Common myeloid progenitor, CD34-positive (primary cell): ENCODE measurements at regions not wholly inside any gene's neighbourhood (a gene's known extent, or its start where the extent isn't known, plus 50 kb on each side); places are given as distances from the start of the nearest gene placed in this dataset.

Experiments
- CTCF ChIA-PET: fragments of 350-600 bp; sonication (Branson Sonifier 250); formaldehyde crosslinking; loops from one replicate; lab custom pipeline; 2021; ENCODE audit warnings: antibody characterized with exemption; lab: Charles Lee
- POLR2A ChIA-PET: fragments of 350-600 bp; sonication (Branson Sonifier 250); formaldehyde crosslinking; loops from one replicate; lab custom pipeline; 2021; ENCODE audit warnings: antibody characterized with exemption; lab: Charles Lee
- DNase-seq, 3 donors: peaks; one replicate each; pipeline versions ENCODE4 v3.0.0 to v3.0.0-alpha.2; 2013
- H3K27ac ChIP-seq, 2 experiments: 1 replicate in 1 of 2; 2 replicates in 1 of 2; pipeline ENCODE4 v1.7.0; 2013; ENCODE audit warnings: inconsistent platforms in 2 of 2, low read length in 2 of 2, mild to moderate bottlenecking in 2 of 2, low read depth in 1 of 2, moderate library complexity in 1 of 2; ENCODE audit not compliant: severe bottlenecking in 2 of 2, insufficient read depth in 1 of 2, poor library complexity in 1 of 2
- H3K27me3 ChIP-seq, 5 experiments: replicated peaks in 2 of 5; 1 replicate in 3 of 5; 2 replicates in 2 of 5; pipeline versions ENCODE4 v1.6.1 to v1.7.0; 2013; ENCODE audit warnings: low read length in 4 of 5, mild to moderate bottlenecking in 2 of 5, moderate library complexity in 2 of 5, inconsistent platforms in 1 of 5; ENCODE audit not compliant: insufficient read depth in 5 of 5, control insufficient read depth in 4 of 5
- H3K36me3 ChIP-seq, 4 experiments: 1 replicate in 2 of 4; 2 replicates in 2 of 4; pipeline versions ENCODE4 v1.6.1 to v1.7.0; 2013; ENCODE audit warnings: low read length in 3 of 4, control low read depth in 1 of 4, mild to moderate bottlenecking in 1 of 4; ENCODE audit not compliant: control insufficient read depth in 4 of 4, insufficient read depth in 4 of 4
- H3K4me1 ChIP-seq, 4 experiments: 1 replicate in 3 of 4; 2 replicates in 1 of 4; pipeline versions ENCODE4 v1.6.1 to v1.7.1; 2013; ENCODE audit warnings: low read length in 3 of 4, mild to moderate bottlenecking in 3 of 4, control low read depth in 1 of 4, inconsistent platforms in 1 of 4, moderate library complexity in 1 of 4; ENCODE audit not compliant: control insufficient read depth in 4 of 4, insufficient read depth in 4 of 4; ENCODE audit errors: control extremely low read depth in 1 of 4
- H3K4me3 ChIP-seq, 7 experiments: 1 replicate in 4 of 7; 2 replicates in 3 of 7; pipeline versions ENCODE4 v1.5.1 to v1.7.0; 2013; ENCODE audit warnings: mild to moderate bottlenecking in 7 of 7, low read length in 6 of 7, moderate library complexity in 6 of 7, inconsistent platforms in 2 of 7, low read depth in 2 of 7, control low read depth in 1 of 7; ENCODE audit not compliant: insufficient read depth in 4 of 7, control insufficient read depth in 1 of 7; ENCODE audit errors: extremely low read depth in 1 of 7
- H3K9me3 ChIP-seq, 5 experiments: 1 replicate in 4 of 5; 2 replicates in 1 of 5; pipeline versions ENCODE4 v1.6.1 to v1.7.1; 2013; ENCODE audit warnings: low read length in 4 of 5, mild to moderate bottlenecking in 2 of 5, inconsistent platforms in 1 of 5, low read depth in 1 of 5, moderate library complexity in 1 of 5; ENCODE audit not compliant: control insufficient read depth in 4 of 5, insufficient read depth in 2 of 5; ENCODE audit errors: control extremely low read depth in 1 of 5
- WGBS: methylation state at CpG from one replicate; pipeline ENCODE4 v1.1.5; 2013; ENCODE audit not compliant: insufficient coverage; 5-methylcytosine and 5-hydroxymethylcytosine counted together

DNA sequence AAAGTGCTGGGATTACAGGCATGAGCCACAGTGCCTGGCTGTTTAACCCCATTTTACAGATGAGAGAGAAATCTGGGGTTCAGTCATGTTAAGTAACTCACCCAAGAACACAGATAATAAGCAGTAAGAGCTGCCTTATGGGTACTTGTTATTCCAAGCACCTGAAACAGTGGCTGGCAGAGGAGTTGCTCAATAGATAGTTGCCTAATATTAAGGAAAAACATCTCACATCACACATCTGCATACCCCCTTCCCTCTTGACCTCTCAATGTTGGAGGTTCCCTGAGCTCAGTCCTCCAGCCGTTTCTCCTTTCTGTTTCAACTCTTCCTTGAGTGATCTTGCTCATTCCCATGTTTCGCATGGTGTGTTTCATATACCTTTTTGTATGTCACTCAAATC, 401.9 kb downstream of the KLF12 start:
- Histone ChIP-seq H3K4me1 (no peaks in the 10 kb centered on the region), H3K4me3 (no peak overlapping the region), H3K27me3 (no peaks in the 10 kb centered on the region), H3K9me3 (no peaks in the 10 kb centered on the region), H3K36me3 (peaks cover 0 to 2% (median 0%) of the 10 kb centered on the region in 4 experiments), H3K27ac (no peak overlapping the region)
- 96% methylated on average over 2 of the region's 2 CpGs for WGBS
- ChIA-PET POLR2A (no interaction called here), CTCF (no interaction called here)
- DNase-seq: no peak

DNA sequence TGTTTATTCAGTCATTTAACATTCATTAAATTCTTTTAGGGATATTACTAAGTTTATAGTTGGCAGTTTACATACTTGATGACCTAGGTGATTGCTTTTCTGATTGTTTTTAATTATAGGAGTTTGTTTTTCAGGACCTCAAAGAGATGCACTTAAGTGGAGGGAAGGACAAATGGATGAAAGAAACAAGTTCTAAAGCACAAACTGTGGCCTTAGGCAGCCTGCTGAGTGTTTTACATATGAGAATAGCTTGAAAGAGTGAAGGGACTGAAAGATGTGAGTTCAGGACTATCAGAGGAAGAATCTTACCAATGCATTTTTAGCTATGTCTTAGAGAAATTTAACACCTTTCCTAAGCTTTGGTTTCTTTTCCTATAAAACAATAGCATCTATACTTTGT, 402.6 kb downstream of the KLF12 start:
- Histone ChIP-seq H3K9me3 (no peaks in the 10 kb centered on the region), H3K36me3 (peaks cover 0 to 2% (median 0%) of the 10 kb centered on the region in 4 experiments), H3K4me1 (no peaks in the 10 kb centered on the region), H3K27me3 (no peaks in the 10 kb centered on the region), H3K4me3 (no peak overlapping the region), H3K27ac (no peak overlapping the region)
- CTCF ChIA-PET: no interaction called here
- POLR2A ChIA-PET: no interaction called here
- DNase-seq: no peak

DNA sequence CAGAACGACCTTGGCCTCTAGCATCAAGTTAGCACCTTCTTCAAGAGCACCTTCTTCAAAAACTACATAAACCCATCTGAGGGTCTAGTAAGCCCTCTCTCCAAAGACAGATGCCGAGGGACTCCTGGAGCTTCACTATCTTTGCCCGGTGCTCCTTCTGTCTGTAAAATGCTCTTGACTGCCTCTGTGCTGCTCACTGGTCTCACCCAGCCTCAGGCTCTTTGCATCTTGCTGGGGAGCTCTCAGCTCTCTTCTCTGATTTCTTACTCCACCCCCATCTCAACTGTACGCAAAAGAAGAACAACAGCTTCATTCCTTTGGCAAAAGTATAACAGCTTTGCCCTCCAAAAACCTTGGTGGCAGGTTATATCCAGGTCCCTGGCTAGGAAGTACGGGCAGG, 404.2 kb downstream of the KLF12 start:
- Histone ChIP-seq H3K4me3 (no peak overlapping the region), H3K4me1 (no peaks in the 10 kb centered on the region), H3K36me3 (no peaks in the 10 kb centered on the region), H3K27ac (no peak overlapping the region), H3K27me3 (no peaks in the 10 kb centered on the region), H3K9me3 (no peaks in the 10 kb centered on the region)
- no peak for DNase-seq
- POLR2A ChIA-PET: no interaction called here
- CTCF ChIA-PET: no interaction called here
- 90% methylated on average over 4 of the region's 5 CpGs for WGBS

DNA sequence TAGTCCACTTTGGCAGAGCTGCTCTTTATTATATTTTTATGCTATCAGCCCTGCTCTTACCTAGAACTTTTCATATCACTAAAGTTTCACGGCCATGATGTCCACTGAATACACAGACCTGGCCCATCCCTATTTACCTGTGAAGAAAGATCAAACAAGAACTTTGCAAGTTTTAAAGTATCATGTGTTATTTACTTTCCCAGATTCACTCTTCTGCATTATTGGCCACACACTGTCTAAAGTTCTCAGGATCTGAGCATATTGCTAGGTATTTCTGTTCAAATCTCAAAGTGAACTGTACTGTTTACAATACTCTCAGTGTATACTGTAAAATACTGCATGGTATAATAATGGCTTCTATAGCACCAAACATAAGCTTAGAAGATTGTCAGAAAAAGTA, 405.2 kb downstream of the KLF12 start:
- Histone ChIP-seq H3K4me3 (no peak overlapping the region), H3K4me1 (no peaks in the 10 kb centered on the region), H3K36me3 (no peaks in the 10 kb centered on the region), H3K27ac (no peak overlapping the region), H3K27me3 (no peaks in the 10 kb centered on the region), H3K9me3 (no peaks in the 10 kb centered on the region)
- CTCF ChIA-PET: interaction anchor here (1.1 kb wide), 1 partner anchor 11 kb away, joined by 3 read pairs; no protein-coding TSS in a partner anchor
- DNase-seq: no peak
- POLR2A ChIA-PET: no interaction called here
- 100% methylated on average over 1 of the region's 1 CpG for WGBS

DNA sequence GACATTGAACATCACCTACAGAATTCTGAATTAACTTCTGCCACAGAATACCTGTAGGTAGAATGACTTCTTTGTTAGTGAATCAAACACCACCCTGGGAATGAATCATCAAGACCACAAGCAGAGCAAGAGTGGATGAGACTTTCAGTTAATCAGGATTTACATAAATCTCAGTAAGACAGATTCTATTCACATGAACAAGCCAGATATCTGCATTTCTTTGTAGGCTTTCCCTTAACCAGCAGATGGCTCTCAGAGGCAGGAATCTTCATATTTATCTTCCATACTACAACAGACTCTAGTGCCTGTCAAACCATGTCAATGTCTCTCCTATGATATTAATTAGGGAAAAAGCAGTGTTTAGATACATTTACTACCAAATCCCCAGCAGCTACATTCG, 412.1 kb downstream of the KLF12 start:
- H3K27ac ChIP-seq: no peak overlapping the region

DNA sequence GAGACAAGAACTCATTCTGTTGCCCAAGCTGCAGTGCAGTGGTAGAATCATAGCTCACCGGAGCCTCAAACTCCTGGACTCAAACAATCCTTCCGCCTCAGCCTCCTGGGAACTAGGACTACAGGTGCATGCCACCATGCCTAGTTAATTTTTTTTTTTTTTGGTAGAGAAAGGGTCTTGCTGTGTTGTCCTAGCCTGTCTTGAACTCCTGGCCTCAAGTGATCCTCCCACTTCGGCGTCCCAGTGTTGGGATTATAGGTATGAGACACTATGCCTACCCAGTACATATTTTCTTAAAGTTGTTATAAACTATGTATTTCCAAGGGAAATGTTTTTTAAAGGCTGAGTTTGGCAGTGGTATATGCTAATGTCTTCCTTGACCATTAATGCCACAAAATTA, 412.6 kb downstream of the KLF12 start:
- 100% methylated on average over 2 of the region's 4 CpGs for WGBS
- DNase-seq: no peak
- ChIA-PET CTCF (interaction anchor here (0.6 kb wide), 1 partner anchor 1498 kb away, joined by 5 read pairs; no protein-coding TSS in a partner anchor), POLR2A (no interaction called here)
- H3K27me3 ChIP-seq: no peaks in the 10 kb centered on the region
- no peak overlapping the region for H3K27ac ChIP-seq
- H3K4me1 ChIP-seq: peaks cover 0 to 4% (median 1%) of the 10 kb centered on the region in 4 experiments
- H3K4me3 ChIP-seq: no peak overlapping the region
- no peaks in the 10 kb centered on the region for H3K9me3 ChIP-seq
- no peaks in the 10 kb centered on the region for H3K36me3 ChIP-seq

More for the DNA sequence above, 412.1 kb downstream of the KLF12 start:
- WGBS: no CpG with 5 or more reads among the region's 1 CpG
- ChIA-PET CTCF (no interaction called here), POLR2A (no interaction called here)
- no peaks in the 10 kb centered on the region for H3K9me3 ChIP-seq
- no peak for DNase-seq
- no peaks in the 10 kb centered on the region for H3K36me3 ChIP-seq
- no peak overlapping the region for H3K4me3 ChIP-seq
- no peaks in the 10 kb centered on the region for H3K27me3 ChIP-seq
- H3K4me1 ChIP-seq: peaks cover 0 to 4% (median 1%) of the 10 kb centered on the region in 4 experiments

DNA sequence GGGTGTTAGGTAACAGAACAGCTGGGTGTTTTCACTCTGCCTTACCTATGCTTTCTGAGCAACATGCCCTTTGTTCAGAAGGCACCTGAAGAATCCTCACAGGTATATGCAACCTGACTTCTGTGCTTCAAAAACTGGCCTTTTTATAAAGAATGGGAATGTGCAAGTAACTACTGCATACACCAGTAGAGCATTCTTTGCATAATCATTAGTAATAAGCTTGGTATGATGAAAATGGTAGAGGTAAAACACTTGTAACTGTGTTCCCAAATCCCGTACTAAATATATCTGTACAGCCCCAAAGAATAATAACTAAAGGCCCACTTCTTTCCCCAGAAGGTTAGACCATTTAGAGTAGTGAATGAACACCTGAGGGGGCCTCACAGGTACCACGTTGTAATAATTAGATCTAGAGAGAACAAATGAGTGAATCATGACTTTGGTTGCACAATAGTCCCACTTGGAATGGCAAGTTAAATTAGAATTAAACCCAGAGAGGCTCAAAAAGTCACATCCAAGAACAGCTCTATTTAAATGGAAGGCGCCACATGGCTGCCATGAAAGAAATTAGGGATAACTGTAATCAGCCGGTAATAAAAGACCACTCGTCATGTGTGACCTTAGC, 413.9 kb downstream of the KLF12 start:
- WGBS: 95% methylated on average over 4 of the region's 5 CpGs
- H3K4me1 ChIP-seq: peaks cover 0 to 4% (median 1%) of the 10 kb centered on the region in 4 experiments
- no peaks in the 10 kb centered on the region for H3K27me3 ChIP-seq
- no peak for DNase-seq
- peaks cover 0 to 2% (median 0%) of the 10 kb centered on the region in 4 experiments for H3K36me3 ChIP-seq
- no peak overlapping the region for H3K4me3 ChIP-seq
- CTCF ChIA-PET: no interaction called here
- H3K27ac ChIP-seq: no peak overlapping the region
- POLR2A ChIA-PET: no interaction called here
- H3K9me3 ChIP-seq: no peaks in the 10 kb centered on the region
